OCI-LY7 (cell line): ENCODE measurements at regions not wholly inside any gene's neighbourhood (a gene's known extent, or its start where the extent isn't known, plus 50 kb on each side); places are given as distances from the start of the nearest gene placed in this dataset.
A peak's percentile ranks its signal among the peaks of the same experiment; 100 is the strongest.

Source experiments
- BruUV-seq: library from RNA; stranded (reverse); fragments of 400-500 nt; replicated peaks from 2 replicates; lab custom pipeline; 2021; lab: Mats Ljungman, UMichigan
- CTCF ChIA-PET: fragments of 300-600 bp; sonication (Branson Sonifier 250); formaldehyde crosslinking; loops from one replicate; lab custom pipeline; 2022; ENCODE audit warnings: antibody characterized with exemption; ENCODE audit not compliant: unreplicated experiment; lab: Charles Lee
- POLR2A ChIA-PET: fragments of 300-600 bp; sonication (Branson Sonifier 250); formaldehyde crosslinking; loops from one replicate; lab custom pipeline; 2022; ENCODE audit warnings: antibody characterized with exemption; lab: Charles Lee
- DNase-seq: peaks from one replicate; pipeline ENCODE4 v3.0.0-alpha.2; 2015; ENCODE audit warnings: low spot score
- H2AFZ ChIP-seq: fragments of 200-600 bp; sonication (generic), shearing (Covaris generic); 2 replicates; pipeline ENCODE4 v1.6.1; 2014; ENCODE audit warnings: mild to moderate bottlenecking, antibody characterized with exemption, low read length, moderate library complexity
- H3K27ac ChIP-seq: fragments of 200-600 bp; sonication (generic); 2 replicates; pipeline ENCODE4 v1.5.1; 2014; ENCODE audit warnings: mixed run types, low read depth, mild to moderate bottlenecking, moderate library complexity, low read length, inconsistent platforms; ENCODE audit not compliant: poor library complexity, severe bottlenecking
- H3K36me3 ChIP-seq: fragments of 200-600 bp; sonication (generic); 2 replicates; pipeline ENCODE4 v1.6.1; 2014; ENCODE audit warnings: mild to moderate bottlenecking, antibody characterized with exemption, low read length, moderate library complexity, mixed read lengths; ENCODE audit not compliant: insufficient read depth
- H3K4me1 ChIP-seq: fragments of 200-600 bp; sonication (generic); 2 replicates; pipeline ENCODE4 v1.5.1; 2014; ENCODE audit warnings: mild to moderate bottlenecking, low read length; ENCODE audit not compliant: insufficient read depth, poor library complexity, severe bottlenecking
- H3K4me2 ChIP-seq: fragments of 200-600 bp; sonication (generic); 2 replicates; pipeline ENCODE4 v1.6.1; 2014; ENCODE audit warnings: mild to moderate bottlenecking, low read length
- H3K4me3 ChIP-seq: fragments of 200-600 bp; sonication (generic); 2 replicates; pipeline ENCODE4 v1.5.1; 2014; ENCODE audit warnings: mild to moderate bottlenecking, low read depth, low read length; ENCODE audit not compliant: poor library complexity, severe bottlenecking
- H3K79me2 ChIP-seq: fragments of 200-600 bp; sonication (generic); 2 replicates; pipeline ENCODE4 v1.6.1; 2016; ENCODE audit warnings: low read depth, mild to moderate bottlenecking, low read length, moderate library complexity, mixed read lengths; ENCODE audit not compliant: insufficient read depth
- H3K9me2 ChIP-seq: fragments of 200-600 bp; sonication (generic); 2 replicates; pipeline ENCODE4 v1.6.1; 2016; ENCODE audit warnings: mild to moderate bottlenecking, low read length, mixed read lengths; ENCODE audit not compliant: insufficient read depth
- H3K9me3 ChIP-seq: fragments of 200-600 bp; sonication (generic); 2 replicates; pipeline ENCODE4 v1.6.1; 2014; ENCODE audit warnings: mild to moderate bottlenecking, mixed run types, low read length, mixed read lengths
- H4K20me1 ChIP-seq: fragments of 200-600 bp; sonication (generic); 2 replicates; pipeline ENCODE4 v1.6.1; 2014; ENCODE audit warnings: mild to moderate bottlenecking, antibody characterized with exemption, low read length, moderate library complexity, mixed read lengths; ENCODE audit not compliant: insufficient read depth
- EZH2phosphoT487 ChIP-seq: fragments of 200-600 bp; sonication (generic); IDR thresholded peaks from 2 replicates; pipeline ENCODE4 v1.6.1; 2018; ENCODE audit warnings: low read depth, borderline replicate concordance, mild to moderate bottlenecking, mixed run types, antibody characterized with exemption, low read length, moderate library complexity, mixed read lengths
- intact Hi-C: fragments of 100-400 bp; cut with micrococcal nuclease; formaldehyde crosslinking; loops from one replicate; pipeline ENCODE4 v1.10.0; 2022; ENCODE audit not compliant: unreplicated experiment
- TF ChIP-seq, protein P1 (sequence below): fragments of 200-600 bp; sonication (generic); conservative IDR thresholded peaks from 2 replicates; pipeline ENCODE4 v1.5.1; 2014; ENCODE audit warnings: mild to moderate bottlenecking, antibody characterized with exemption, low read length, moderate library complexity, mixed read lengths

DNA sequence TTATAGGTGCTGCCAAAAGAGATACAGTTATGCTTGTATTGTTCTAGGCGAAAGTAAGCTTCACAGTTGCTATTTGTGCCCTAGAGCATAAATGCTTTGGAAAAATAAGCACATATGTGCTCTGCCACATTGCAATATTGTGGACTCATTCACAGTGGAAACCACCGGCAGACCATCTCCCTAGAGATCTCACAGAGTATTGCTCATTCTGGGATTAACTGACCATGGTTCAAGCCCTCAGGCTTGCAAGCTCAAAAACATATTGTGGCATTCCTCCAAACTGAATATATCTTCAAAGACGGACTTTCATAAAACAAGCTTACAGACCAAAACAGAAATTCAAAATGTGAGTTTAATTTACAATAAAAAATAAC, 158.2 kb upstream of the CCDC150 start:
- no peaks in the 10 kb centered on the region for H3K4me1 ChIP-seq
- CTCF ChIA-PET, result no interaction called here

DNA sequence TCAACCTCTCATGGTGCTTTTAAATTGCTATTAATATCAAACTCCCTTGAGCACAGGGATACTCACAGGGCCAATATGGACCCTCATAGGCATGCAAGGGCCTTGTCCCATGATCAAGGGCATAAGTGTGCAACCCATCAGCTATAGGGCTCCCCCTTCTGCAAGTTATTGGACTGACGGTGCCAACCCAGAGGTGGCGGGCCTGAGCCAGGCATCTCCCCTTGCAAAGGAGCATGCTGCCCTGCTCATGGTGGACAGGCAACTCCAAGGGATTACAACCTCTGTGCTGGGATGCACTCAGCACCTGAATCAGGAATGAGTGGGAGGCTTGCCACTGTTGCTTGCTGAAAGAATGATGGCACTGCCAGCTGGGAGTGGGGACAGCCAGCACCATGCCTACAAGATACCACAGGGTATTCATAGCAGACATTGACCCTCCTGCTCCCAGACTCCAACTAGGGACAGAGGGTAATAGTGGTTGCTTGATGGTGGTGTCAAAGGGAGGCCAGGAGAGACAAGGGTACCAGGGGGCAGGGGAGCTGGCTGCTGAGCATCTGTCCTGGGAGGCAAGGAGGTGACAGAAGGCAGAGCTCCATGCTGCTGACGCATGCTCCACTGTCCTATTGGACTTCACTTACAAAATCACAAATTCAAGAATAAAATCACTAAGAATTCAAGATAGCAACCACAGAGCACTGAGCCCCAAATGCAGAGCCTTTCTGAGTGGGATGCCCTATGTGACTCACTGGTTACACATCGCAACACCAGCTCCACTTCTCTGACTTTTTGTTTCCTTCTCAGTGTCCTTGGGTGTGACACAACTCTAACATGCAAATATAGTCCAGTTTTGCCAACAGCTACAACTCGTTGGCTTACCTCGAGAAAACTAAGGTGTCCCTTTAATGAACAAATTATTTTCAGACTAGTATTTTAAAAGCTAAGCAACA, 157.1 kb upstream of the CCDC150 start:
- Histone ChIP-seq H2AFZ (no peak overlapping the region), H3K9me3 (no peaks in the 10 kb centered on the region), H3K4me3 (no peak overlapping the region), H3K4me1 (no peaks in the 10 kb centered on the region), H3K27ac (no peak overlapping the region), H3K79me2 (no peaks in the 10 kb centered on the region), H3K9me2 (no peaks in the 10 kb centered on the region), H3K4me2 (no peak overlapping the region), H4K20me1 (no peaks in the 10 kb centered on the region), H3K36me3 (no peaks in the 10 kb centered on the region)
- ChIA-PET CTCF (no interaction called here), POLR2A (interaction anchor here (0.6 to 0.7 kb wide), 4 partner anchors 49 to 531 kb away, joined by 3 to 8 read pairs (median 6); no protein-coding TSS in a partner anchor)
- intact Hi-C loops, result no loop called here
- peak; percentile 3 for DNase-seq
- TF ChIP-seq EZH2phosphoT487, result no peak
- TF ChIP-seq, protein P1, sequence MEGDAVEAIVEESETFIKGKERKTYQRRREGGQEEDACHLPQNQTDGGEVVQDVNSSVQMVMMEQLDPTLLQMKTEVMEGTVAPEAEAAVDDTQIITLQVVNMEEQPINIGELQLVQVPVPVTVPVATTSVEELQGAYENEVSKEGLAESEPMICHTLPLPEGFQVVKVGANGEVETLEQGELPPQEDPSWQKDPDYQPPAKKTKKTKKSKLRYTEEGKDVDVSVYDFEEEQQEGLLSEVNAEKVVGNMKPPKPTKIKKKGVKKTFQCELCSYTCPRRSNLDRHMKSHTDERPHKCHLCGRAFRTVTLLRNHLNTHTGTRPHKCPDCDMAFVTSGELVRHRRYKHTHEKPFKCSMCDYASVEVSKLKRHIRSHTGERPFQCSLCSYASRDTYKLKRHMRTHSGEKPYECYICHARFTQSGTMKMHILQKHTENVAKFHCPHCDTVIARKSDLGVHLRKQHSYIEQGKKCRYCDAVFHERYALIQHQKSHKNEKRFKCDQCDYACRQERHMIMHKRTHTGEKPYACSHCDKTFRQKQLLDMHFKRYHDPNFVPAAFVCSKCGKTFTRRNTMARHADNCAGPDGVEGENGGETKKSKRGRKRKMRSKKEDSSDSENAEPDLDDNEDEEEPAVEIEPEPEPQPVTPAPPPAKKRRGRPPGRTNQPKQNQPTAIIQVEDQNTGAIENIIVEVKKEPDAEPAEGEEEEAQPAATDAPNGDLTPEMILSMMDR, result no peak
- no TSS peak for BruUV-seq

More for the DNA sequence above, 158.2 kb upstream of the CCDC150 start:
- POLR2A ChIA-PET, result interaction anchor here (0.6 kb wide), 2 partner anchors 530 to 1284 kb away, joined by 3 to 6 read pairs; no protein-coding TSS in a partner anchor
- DNase-seq, result no peak
- TF ChIP-seq EZH2phosphoT487, result no peak
- TF ChIP-seq, protein P1, result no peak
- BruUV-seq, result no TSS peak
- Histone ChIP-seq H3K4me3 (no peak overlapping the region), H3K79me2 (no peaks in the 10 kb centered on the region), H3K4me2 (no peak overlapping the region), H2AFZ (no peak overlapping the region), H4K20me1 (no peaks in the 10 kb centered on the region), H3K9me3 (no peaks in the 10 kb centered on the region), H3K36me3 (no peaks in the 10 kb centered on the region), H3K9me2 (no peaks in the 10 kb centered on the region), H3K27ac (no peak overlapping the region)
- intact Hi-C loops, result no loop called here

DNA sequence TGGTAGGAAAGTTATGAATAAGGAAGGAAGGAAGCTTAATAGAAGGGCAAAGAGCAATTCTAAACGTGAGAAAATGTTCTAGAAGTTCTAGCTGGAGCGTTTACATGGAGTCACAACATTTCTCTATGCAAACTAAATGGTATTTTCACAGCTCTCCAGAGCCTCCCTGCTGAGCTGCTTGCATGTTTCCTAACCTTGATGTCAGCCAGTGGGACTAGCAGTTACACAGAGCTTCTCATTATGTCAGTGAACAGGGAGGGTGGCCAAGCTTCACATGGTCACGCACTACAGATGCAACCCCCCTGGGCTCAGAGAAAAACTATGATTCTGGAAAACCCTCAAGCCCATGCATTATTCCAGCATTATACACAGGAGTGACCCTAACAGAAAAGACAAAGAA, 153.4 kb upstream of the CCDC150 start:
- no peaks in the 10 kb centered on the region for H3K9me3 ChIP-seq
- no peaks in the 10 kb centered on the region for H3K79me2 ChIP-seq
- ChIA-PET POLR2A (no interaction called here), CTCF (interaction anchor here (0.8 kb wide), 1 partner anchor 32 kb away, joined by 3 read pairs; no protein-coding TSS in a partner anchor)
- no peak overlapping the region for H3K4me3 ChIP-seq
- no peak overlapping the region for H3K4me2 ChIP-seq
- H3K36me3 ChIP-seq, result no peaks in the 10 kb centered on the region
- no peaks in the 10 kb centered on the region for H3K4me1 ChIP-seq
- H3K9me2 ChIP-seq, result no peaks in the 10 kb centered on the region
- no peak for DNase-seq
- no peak for TF ChIP-seq EZH2phosphoT487
- TF ChIP-seq, protein P1, result no peak
- BruUV-seq, result no TSS peak
- no peaks in the 10 kb centered on the region for H4K20me1 ChIP-seq
- no peak overlapping the region for H3K27ac ChIP-seq
- intact Hi-C loops, result no loop called here
- no peak overlapping the region for H2AFZ ChIP-seq
